CD14-positive monocyte (primary cell): ENCODE measurements at regions not wholly inside any gene's neighbourhood (a gene's known extent, or its start where the extent isn't known, plus 50 kb on each side); places are given as distances from the start of the nearest gene placed in this dataset.
A peak's percentile ranks its signal among the peaks of the same experiment; 100 is the strongest.

ENCODE experiments used
- DNase-seq, 3 donors: peaks; one replicate each; pipeline ENCODE4 v3.0.0-alpha.2; 2011 to 2022
- H2AFZ ChIP-seq: 2 replicates; pipeline ENCODE4 v1.6.0; 2012; ENCODE audit warnings: mild to moderate bottlenecking, low read depth, low read length, inconsistent platforms; ENCODE audit not compliant: insufficient read depth, poor library complexity, severe bottlenecking
- H3K27ac ChIP-seq, 2 donors: 1 replicate in 1 of 2; 2 replicates in 1 of 2; pipeline ENCODE4 v1.5.1; 2012 to 2013; ENCODE audit warnings: low read length in 2 of 2, control low read depth in 1 of 2, inconsistent platforms in 1 of 2, low read depth in 1 of 2, mild to moderate bottlenecking in 1 of 2
- H3K27me3 ChIP-seq, 2 donors: one replicate each; pipeline versions ENCODE4 v1.6.0 to v1.6.1; 2011 to 2013; ENCODE audit warnings: low read length in 2 of 2; ENCODE audit not compliant: control insufficient read depth in 2 of 2, insufficient read depth in 2 of 2
- H3K36me3 ChIP-seq, 2 donors: replicated peaks in 1 of 2; 1 replicate in 1 of 2; 2 replicates in 1 of 2; pipeline versions ENCODE4 v1.5.1 to v1.6.1; 2012 to 2013; ENCODE audit warnings: low read length in 2 of 2, control low read depth in 1 of 2, inconsistent platforms in 1 of 2, mild to moderate bottlenecking in 1 of 2; ENCODE audit not compliant: insufficient read depth in 2 of 2, control insufficient read depth in 1 of 2
- H3K4me1 ChIP-seq, 2 donors: 1 replicate in 1 of 2; 2 replicates in 1 of 2; pipeline versions ENCODE4 v1.5.1 to v1.6.1; 2012 to 2013; ENCODE audit warnings: low read length in 2 of 2, control low read depth in 1 of 2, inconsistent platforms in 1 of 2, mild to moderate bottlenecking in 1 of 2, moderate library complexity in 1 of 2; ENCODE audit not compliant: insufficient read depth in 2 of 2, control insufficient read depth in 1 of 2
- H3K4me2 ChIP-seq: replicated peaks from 2 replicates; pipeline ENCODE3; 2012; ENCODE audit warnings: low read length, moderate library complexity, mild to moderate bottlenecking; ENCODE audit not compliant: poor library complexity, severe bottlenecking; ENCODE audit errors: extremely low read depth
- H3K4me3 ChIP-seq, 3 experiments: fragments of 200-600 bp in 1 of 3; sonication (generic) in 1 of 3; replicated peaks in 1 of 3; 1 replicate in 2 of 3; 2 replicates in 1 of 3; pipeline ENCODE4 v1.5.1; 2011 to 2013; ENCODE audit warnings: low read length in 3 of 3, mild to moderate bottlenecking in 3 of 3, control low read depth in 2 of 3, low read depth in 2 of 3, inconsistent platforms in 1 of 3, moderate library complexity in 1 of 3
- H3K79me2 ChIP-seq: 2 replicates; pipeline ENCODE4 v1.6.0; 2012; ENCODE audit warnings: mild to moderate bottlenecking, control low read depth, inconsistent platforms, low read length, moderate library complexity; ENCODE audit not compliant: insufficient read depth
- H3K9ac ChIP-seq: 2 replicates; pipeline ENCODE4 v1.6.0; 2017; ENCODE audit warnings: low read length, mild to moderate bottlenecking; ENCODE audit not compliant: insufficient read depth, poor library complexity, severe bottlenecking
- H3K9me3 ChIP-seq, 2 donors: replicated peaks in 1 of 2; 1 replicate in 1 of 2; 2 replicates in 1 of 2; pipeline versions ENCODE4 v1.5.1 to v1.6.1; 2012 to 2013; ENCODE audit warnings: low read length in 2 of 2, control low read depth in 1 of 2; ENCODE audit not compliant: control insufficient read depth in 1 of 2, insufficient read depth in 1 of 2
- H4K20me1 ChIP-seq: 2 replicates; pipeline ENCODE4 v1.6.0; 2012; ENCODE audit warnings: mild to moderate bottlenecking, low read length, control low read depth, moderate library complexity; ENCODE audit not compliant: insufficient read depth
- H3K27ac Mint-ChIP-seq, 7 donors: one replicate each; pipeline ENCODE4 v1.8.0; 2020; ENCODE audit warnings: mild to moderate bottlenecking in 7 of 7, mixed read lengths in 7 of 7, moderate library complexity in 6 of 7, inconsistent platforms in 2 of 7
- H3K27me3 Mint-ChIP-seq, 3 donors: one replicate each; pipeline ENCODE4 v1.8.0; 2021 to 2022; ENCODE audit warnings: low read depth in 3 of 3, mild to moderate bottlenecking in 3 of 3, mixed read lengths in 3 of 3, moderate library complexity in 3 of 3, inconsistent platforms in 1 of 3
- H3K36me3 Mint-ChIP-seq, 2 donors: one replicate each; pipeline ENCODE4 v1.8.0; 2020; ENCODE audit warnings: mixed read lengths in 2 of 2, inconsistent platforms in 1 of 2, mild to moderate bottlenecking in 1 of 2
- H3K4me1 Mint-ChIP-seq: one replicate; pipeline ENCODE4 v1.8.0; 2020; ENCODE audit warnings: mild to moderate bottlenecking, mixed read lengths
- H3K4me3 Mint-ChIP-seq, 2 donors: one replicate each; pipeline ENCODE4 v1.8.0; 2020; ENCODE audit warnings: mild to moderate bottlenecking in 2 of 2, mixed read lengths in 2 of 2, moderate library complexity in 1 of 2
- H3K9me3 Mint-ChIP-seq, 7 donors: one replicate each; pipeline ENCODE4 v1.8.0; 2020 to 2022; ENCODE audit warnings: mixed read lengths in 7 of 7, mild to moderate bottlenecking in 6 of 7, moderate library complexity in 6 of 7, inconsistent platforms in 2 of 7
- CTCF ChIP-seq: fragments of 200-600 bp; IDR thresholded peaks from one replicate; pipeline ENCODE4 v1.8.0; 2022; ENCODE audit warnings: antibody characterized with exemption, mild to moderate bottlenecking
- WGBS: methylation state at CpG from one replicate; pipeline ENCODE4 v1.1.5; 2013; ENCODE audit warnings: missing lambda C conversion rate; ENCODE audit not compliant: insufficient coverage; 5-methylcytosine and 5-hydroxymethylcytosine counted together
- intact Hi-C, 2 donors: fragments of 100-400 bp; cut with micrococcal nuclease; formaldehyde crosslinking; loops; one replicate each; pipeline versions ENCODE4 v1.15.0 to v1.15.1; 2023

- Histone ChIP-seq H4K20me1 (no peaks in the 10 kb centered on the region), H3K4me1 (peaks cover 55 to 56% of the 10 kb centered on the region in 2 donors), H3K4me2 (peak overlapping the region; percentile 24), H3K4me3 (peak overlapping the region in 1 of 3 experiments; percentile 26), H2AFZ (peak overlapping the region; percentile 46), H3K27me3 (no peaks in the 10 kb centered on the region), H3K9me3 (peaks cover 7 to 10% of the 10 kb centered on the region in 2 donors), H3K27ac (peak overlapping the region in 1 of 2 donors; percentile 20), H3K36me3 (no peaks in the 10 kb centered on the region), H3K9ac (no peak overlapping the region), H3K79me2 (no peaks in the 10 kb centered on the region)
- peak overlapping the region in 1 of 2 donors; percentile 59 for H3K4me3 Mint-ChIP-seq
- peaks cover 0 to 7% (median 0%) of the 10 kb centered on the region in 3 donors for H3K27me3 Mint-ChIP-seq
- DNase-seq, result peak in 2 of 3 donors; percentile 25 to 29
- 42% methylated on average over 5 of the region's 14 CpGs for WGBS
- peak overlapping the region in 4 of 7 donors; percentile 25 to 80 (median 62) for H3K27ac Mint-ChIP-seq
- TF ChIP-seq CTCF, result no peak
- H3K9me3 Mint-ChIP-seq, result peaks cover 5 to 14% (median 10%) of the 10 kb centered on the region in 7 donors
- intact Hi-C loops, result no loop called here
- peaks cover 63% of the 10 kb centered on the region for H3K4me1 Mint-ChIP-seq
- peaks cover 2 to 4% of the 10 kb centered on the region in 2 donors for H3K36me3 Mint-ChIP-seq
Observed at GRCh38 chr2:43086451-43087221, 139.8 kb downstream of the ZFP36L2 start.

- Histone ChIP-seq H3K27me3 (no peaks in the 10 kb centered on the region), H3K9me3 (peaks cover 7% of the 10 kb centered on the region in 2 donors), H3K27ac (no peak overlapping the region), H3K36me3 (no peaks in the 10 kb centered on the region), H2AFZ (peak overlapping the region; percentile 46), H4K20me1 (no peaks in the 10 kb centered on the region), H3K79me2 (no peaks in the 10 kb centered on the region), H3K4me1 (peaks cover 55 to 56% of the 10 kb centered on the region in 2 donors), H3K4me3 (no peak overlapping the region), H3K4me2 (no peak overlapping the region), H3K9ac (no peak overlapping the region)
- peaks cover 0 to 7% (median 0%) of the 10 kb centered on the region in 3 donors for H3K27me3 Mint-ChIP-seq
- intact Hi-C loops, result no loop called here
- H3K27ac Mint-ChIP-seq, result peak overlapping the region in 2 of 7 donors; percentile 54 to 87
- peaks cover 5 to 14% (median 10%) of the 10 kb centered on the region in 7 donors for H3K9me3 Mint-ChIP-seq
- peaks cover 2 to 4% of the 10 kb centered on the region in 2 donors for H3K36me3 Mint-ChIP-seq
- no peak overlapping the region for H3K4me3 Mint-ChIP-seq
- no peak for TF ChIP-seq CTCF
- WGBS, result 69% methylated on average over 3 of the region's 8 CpGs
- DNase-seq, result no peak
- H3K4me1 Mint-ChIP-seq, result peaks cover 63% of the 10 kb centered on the region
Observed at GRCh38 chr2:43085929-43086328, 140.5 kb downstream of the ZFP36L2 start.
